Forelimb muscle (tissue), 1 donor: ENCODE measurements at regions not wholly inside any gene's neighbourhood (a gene's known extent, or its start where the extent isn't known, plus 50 kb on each side); places are given as distances from the start of the nearest gene placed in this dataset.

ENCODE experiments used
- DNase-seq: peaks from one replicate; pipeline ENCODE4 v3.0.0-alpha.2; 2013; ENCODE audit warnings: low read depth

DNA sequence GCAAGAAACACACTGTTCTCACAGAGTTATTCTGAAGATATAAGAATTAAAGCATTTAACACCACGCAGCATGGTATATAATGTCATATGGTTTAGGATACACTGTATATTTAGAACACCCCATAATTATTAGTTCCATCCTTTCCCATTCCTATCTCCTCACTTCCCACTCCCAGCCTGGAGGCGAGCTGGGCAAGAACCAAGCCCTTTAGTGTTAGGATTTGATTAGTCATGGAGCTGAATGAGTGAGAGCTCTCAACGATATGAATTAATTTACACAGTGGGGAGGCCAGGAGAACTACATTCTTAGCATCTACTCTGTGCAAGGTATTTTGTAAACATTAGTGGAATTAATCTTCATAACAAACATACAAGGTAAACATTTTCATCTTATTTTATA lies 934.3 kb downstream of the DIAPH3 start:
- DNase-seq: no peak

DNA sequence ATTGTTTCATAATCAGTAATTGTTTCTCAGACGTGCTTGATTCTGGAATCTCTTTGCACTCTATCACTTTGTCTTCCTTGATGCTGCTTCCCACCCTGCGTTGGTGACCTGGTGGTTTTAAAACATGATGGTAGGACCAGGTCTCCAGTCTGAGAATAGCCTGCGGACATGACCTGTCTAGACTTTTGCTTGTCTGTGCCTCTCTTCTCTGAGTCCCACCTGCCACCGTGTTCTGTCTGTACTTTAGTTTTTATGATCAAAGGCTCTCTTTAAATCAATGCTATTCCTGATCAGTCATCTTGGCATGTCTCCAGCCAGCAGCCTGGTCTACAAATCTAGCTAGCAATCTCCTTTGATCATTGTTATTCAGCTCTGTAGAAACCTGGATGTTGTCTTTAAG lies 933.9 kb downstream of the DIAPH3 start:
- no peak for DNase-seq

DNA sequence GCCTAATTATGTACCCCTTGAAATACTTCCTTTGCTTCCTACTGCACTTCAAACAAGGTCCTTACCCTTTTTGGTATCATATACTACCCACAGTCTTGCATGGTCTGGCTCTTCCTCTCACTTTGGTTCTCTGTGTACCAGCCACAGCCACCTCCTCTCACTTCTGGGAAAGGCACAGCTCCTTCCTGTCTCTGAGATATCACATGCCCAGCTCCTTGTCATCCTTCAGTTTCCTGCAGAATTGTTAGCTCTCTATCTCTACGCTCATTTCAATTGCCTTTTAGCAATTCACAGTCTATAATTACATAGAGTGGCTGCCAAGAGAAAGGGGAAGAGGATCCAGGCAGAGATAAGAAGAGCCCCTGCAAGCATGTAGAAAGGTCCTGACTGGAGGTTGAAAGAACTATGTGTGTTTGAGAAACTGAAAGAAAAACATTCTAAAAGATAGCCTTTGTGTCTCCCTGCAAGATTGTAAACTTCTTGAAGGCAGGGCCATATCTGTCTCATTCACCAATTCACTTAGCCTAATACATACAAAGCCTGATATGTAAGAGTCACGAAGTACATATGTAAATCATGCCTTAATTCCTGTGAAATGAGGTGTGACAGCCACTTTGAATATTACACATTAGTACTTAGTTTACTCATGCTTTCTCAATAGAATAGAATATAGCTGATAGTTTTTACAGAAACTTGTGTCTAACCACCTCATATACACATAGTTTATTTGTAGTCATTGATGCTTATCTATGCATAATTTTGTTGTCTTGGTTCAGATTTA lies 933.1 kb downstream of the DIAPH3 start:
- no peak for DNase-seq

DNA sequence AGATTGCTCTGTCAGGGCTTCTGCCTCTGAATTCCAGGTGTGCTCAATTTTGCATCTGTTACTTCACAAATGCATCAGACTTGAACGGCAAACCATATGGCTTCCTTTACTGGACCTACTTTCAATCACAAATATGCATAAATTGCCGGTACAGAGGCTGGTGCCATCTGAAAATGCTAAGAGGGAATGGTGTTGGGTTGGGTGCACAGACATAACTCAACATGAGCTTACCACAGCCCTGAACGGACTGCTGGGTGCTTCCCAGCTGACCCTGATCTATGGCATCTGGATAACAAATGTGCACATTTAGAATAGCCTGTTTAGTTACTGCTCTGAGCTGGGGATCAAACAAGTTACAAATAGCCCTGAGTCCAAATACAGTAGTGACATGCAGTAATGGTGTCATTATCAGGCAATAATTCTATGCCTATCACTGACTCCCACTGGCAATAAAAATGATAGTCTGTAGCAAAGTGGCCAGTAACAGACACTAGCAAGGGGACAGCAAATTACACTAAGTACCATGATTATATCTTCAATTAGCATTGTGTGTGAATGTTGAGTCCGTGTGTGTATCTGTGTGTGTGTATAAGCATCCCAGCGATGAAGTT lies 927.3 kb downstream of the DIAPH3 start:
- DNase-seq: no peak

DNA sequence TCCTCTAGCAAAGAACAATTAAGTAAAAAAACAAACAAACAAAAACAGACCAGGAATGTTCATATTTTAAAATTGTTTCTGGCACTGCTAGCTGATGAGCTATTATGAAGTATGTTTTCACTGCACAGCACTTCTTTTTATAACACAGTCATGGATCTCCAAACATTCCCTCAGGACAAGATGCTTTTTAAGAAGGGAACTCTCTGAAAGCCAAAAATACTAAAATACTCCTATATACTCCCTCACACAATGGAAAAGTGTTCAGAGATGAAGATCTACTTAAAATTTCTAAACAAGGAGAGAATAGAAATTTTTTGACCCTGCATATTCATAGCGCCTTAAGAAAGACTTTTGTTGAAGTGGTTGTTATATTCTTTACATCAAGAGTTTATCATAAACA lies 926.8 kb downstream of the DIAPH3 start:
- DNase-seq: no peak

DNA sequence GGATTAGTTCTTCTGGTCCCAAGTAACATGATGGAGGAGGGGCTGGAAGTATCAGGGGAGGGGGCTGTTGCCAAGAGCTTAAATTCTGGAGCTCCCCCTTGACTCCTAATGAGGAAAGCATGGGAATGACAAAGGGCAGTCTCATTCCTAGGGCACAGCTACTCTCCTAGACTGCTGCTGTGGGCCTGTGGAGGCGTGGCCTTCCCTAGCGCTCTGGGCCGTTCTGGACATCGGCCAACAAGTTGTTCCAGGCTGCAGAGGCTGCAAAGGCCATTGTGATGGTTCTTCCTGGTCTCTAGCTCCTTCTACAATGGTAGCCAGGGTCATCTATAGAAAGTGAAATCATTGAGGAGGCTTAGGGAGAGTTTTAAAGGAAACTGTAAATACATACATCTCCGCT lies 916.6 kb downstream of the DIAPH3 start:
- no peak for DNase-seq

DNA sequence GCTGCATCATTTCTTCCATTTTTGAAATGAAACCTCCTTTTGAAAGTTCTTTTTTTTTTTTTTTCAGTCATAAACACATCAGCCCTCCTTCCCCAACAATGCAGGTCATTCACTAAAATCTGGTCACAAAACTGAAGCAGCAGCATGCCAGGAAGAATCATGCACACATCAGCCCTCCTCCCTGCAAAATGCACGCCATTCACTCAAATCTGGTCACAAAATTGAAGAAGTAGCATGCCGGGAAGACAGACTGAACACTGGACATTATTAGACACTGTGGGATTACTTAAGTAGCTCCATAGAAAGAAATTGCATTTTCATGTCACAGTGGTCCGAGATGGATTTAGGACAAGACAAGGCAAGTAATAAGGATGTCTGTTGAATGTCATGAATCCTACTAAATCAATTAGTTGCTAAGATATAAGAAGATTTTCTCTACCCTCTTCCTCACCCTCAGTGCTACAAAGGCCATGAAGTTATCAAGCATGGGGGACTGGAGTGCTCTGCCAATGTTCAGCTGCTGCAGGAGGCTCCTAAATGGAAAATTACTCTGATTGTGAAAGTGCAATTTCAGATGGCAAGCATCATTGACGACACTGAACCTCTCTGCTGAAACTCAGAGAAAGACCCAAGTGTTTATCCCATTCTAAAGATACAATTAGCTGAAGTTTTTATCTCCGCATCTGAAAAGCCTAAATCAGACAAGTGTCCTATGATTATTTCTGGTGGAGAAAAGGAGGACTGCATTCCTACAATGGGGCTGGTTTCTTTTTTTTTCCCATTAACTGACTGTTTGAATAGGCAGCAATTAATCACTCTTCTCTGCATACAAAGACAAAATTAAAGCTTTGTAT lies 913.2 kb downstream of the DIAPH3 start:
- DNase-seq: no peak

DNA sequence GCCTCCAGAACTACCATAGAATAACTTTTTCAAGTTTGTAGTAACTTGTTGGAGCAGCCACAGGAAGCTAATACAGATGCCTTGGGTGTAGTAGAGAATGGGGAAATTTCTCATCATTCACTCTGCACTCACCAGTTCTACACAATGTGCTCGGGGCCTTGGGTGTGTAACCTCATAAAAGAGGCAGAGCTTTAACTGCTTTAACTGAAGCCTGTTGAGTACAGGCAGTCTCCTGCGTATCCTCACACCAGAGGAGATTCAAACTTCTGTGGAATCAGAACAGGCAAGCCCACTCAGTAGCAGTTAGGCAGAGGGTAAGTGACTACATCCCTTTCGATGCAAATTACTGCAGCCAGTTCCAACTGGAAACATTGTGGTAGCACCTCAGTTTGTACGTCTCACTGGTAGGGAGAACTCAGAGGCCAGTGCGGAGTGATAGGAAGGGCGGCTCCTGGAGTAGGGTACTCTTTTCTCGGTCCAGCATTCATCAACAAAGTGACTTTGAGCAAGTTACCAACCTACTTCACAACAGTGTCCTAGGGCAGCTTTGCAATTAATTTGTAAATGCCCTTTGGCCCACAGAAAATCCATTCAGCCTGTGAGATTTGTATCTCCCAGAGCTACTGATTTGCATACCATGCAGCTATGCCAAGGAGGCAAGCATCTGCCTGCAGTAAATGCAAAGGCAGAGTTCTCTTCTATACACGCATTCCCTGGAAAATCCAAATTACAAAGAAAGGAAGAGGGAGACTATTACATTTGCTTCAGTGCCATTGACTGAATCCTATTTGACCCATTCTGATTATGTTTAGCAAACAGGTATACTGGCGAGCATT lies 904.3 kb downstream of the DIAPH3 start:
- no peak for DNase-seq

DNA sequence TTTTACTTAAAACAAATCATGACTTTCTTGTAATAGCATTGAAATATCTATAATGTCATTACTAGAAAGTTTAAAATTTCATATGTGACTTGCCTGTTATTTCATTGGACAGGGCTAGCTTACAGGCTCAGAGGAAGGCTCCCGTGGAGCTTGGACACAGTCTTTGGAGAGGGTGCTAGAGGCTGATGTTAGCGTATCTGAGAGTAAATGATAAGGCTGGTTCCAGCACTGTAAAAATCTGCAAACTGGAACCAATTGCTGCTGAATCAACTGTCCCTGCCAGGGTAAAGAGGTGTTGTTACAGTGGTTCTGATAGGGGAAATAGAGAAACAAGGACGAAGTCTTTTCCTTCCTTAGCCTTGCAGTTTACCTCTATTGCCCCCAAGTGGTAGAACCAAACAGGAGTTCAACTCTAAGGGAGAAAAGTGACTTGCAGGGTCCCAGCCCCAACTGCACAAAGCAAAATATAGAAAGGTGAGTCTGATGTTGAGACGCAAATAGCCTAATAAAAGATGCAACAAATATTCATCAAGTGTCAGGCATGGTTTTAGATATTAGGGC lies 901.7 kb downstream of the DIAPH3 start:
- no peak for DNase-seq

DNA sequence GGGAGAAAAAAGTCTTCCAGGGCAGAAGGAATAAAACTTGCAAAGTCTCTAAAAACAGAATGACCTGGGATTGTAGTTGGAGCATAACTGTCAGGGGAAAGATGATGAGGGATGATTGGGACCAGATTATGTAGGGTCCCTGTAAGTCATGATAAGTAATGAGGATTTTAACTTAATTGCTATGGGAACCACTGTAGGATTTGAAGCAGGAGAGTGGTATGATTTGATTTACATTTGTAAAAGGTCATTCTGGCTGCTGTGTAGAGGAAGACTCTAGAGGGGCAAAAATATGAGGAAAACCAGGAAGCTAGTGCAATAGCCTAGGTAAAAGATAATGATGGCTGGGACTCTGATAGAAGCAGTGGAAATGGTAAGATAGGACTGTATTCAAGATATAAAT lies 900.2 kb downstream of the DIAPH3 start:
- DNase-seq: no peak

DNA sequence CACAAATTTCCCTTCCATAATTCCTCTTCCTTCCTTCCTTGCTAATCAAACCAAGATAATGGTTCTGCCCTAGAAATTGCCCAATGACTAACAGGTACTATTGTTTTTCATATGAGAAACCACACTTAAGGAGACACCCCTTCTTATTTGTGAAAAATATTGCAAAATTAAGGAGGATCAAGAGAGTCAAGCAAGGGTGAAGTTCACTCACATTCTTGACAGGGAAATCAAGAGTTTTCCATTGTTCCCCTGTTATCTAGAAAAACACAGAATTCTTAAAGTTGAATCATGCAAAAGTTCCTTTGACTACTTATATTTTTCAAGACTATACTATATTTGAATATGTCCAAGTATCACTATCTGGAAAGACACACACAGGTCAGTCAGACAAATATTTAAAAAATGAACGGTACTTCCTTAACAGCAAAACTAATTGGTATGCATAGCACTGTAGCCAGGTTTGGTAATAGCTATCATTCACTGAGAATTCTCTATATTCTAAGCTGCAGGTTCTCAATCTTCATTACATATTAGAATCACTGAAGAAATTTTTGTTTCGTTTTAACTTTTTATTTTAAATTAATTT lies 897.2 kb downstream of the DIAPH3 start:
- DNase-seq: no peak

DNA sequence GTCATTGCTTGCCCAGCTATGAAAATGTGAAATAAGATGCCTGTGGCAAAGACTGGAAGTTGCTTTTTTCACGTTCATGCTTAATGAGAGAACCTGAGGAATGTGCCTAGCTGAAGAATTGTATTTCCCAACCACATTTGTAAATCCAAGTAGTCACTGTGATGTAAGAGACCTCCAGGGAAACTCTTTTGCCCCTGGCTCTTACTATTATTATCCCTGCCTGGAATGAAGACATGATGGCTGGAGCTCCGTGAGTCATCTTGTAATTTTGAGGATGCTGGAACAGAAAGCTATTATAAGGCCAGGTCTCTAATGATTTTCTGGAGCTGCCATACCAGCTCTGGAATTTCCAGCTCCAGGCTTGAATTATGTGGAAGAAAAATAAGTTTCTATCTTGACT lies 894.3 kb downstream of the DIAPH3 start:
- no peak for DNase-seq

DNA sequence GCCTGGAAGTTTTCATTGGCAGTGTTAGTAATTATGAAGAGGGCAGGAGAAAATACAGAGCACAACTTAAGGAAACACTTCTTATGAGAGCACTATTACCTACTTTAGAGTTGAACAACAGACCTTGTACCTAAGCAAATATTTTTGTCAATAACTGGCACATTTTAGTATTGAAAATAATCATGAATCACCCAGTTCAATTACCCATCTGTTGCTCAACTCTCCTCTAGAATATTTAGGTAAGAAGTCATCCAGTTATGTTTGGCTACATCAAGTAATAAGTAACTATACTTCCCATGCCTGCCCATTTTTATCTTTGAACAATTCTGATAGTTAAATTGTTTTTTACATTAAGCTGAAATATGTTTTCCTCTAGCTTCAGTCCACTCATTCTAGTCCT lies 893.4 kb downstream of the DIAPH3 start:
- no peak for DNase-seq

DNA sequence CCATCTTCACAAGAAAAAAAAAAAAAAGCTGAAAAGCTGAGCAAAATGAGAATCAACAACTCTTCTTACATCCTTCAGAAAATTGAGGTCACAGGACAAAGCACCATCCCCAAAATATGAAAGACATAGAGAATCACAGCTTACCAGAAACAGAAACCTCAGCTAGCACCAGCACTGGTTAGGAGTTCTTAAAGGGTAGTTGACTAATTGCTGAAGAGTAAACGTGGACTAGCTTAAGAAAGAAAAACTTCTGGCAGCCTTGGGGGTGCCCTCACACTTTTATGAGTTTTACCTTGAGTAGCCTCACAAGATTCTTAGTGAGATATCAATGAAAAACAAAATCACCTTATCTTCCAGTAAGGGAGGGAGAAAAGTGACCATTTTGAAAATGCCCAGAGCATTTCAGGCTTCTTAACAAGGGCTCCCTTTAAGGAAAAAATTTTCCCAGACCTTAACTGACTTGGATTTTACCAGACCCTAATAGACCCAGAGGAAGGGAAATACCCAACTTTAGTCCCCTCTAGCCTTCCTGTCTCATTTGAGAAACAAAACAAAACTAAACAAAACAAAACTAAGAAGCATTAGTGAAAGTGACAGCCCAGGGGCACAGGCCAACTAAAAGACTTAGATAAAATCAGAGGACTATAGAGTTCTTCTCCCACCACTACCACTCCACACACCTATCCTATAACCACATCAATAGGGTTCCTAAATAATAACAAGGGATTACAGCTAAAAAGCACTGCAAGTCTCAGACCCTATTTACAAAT lies 888.6 kb downstream of the DIAPH3 start:
- DNase-seq: no peak

DNA sequence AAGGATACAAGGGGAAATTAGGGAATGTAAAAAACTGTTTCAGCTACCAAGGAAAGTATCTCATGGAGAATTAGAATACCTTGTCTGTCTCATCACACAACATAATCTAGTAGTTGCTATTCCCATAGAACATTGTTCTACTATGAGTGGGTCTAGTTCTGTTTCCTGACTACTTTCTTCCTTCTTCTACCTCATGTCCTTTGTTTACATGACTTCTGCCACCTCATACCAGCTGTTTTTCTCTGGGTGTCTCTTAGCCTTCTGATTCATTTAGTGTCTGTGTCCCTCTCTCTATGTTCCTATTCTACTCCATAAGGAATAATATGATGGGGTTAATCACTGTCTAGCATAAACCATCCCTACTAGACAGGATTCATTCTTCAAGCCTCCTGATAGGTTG lies 887.3 kb downstream of the DIAPH3 start:
- DNase-seq: no peak

DNA sequence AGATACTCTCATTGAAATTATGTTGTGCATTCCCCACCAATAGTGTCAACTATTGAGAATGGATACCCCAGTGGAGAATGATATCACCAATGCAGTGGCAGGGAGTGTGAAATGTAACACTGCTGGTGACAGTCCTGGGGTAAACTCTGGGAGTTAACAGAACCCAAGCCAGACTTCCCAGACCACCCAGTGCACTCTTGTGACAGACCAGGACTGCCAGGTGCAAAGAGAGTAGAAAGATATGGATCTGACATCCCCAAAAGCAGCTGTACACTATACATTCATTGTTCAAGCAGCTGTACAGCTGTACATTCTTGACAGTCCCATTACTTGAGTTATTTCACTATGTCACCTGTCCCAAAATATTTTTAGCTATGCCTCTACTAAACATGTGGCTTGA lies 886.6 kb downstream of the DIAPH3 start:
- no peak for DNase-seq

DNA sequence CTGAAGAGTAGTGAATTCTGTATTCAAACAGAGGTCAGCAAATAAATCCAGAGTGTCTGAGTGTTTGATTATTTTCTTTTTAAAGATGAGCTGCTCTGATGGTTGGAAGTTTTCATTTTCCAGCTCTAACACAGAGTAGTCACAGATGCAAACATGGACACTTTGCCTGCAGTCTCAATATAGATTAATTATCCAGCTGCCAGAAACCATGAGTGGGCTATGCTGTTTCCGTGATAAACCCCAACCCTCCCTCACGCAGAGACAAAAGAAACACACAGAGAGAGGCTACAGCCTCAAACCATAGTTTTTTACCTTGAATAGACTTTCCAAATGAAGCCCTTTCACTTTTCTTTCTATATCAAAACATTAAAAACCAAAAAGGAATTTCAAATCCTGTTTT lies 884.7 kb downstream of the DIAPH3 start:
- DNase-seq: no peak

DNA sequence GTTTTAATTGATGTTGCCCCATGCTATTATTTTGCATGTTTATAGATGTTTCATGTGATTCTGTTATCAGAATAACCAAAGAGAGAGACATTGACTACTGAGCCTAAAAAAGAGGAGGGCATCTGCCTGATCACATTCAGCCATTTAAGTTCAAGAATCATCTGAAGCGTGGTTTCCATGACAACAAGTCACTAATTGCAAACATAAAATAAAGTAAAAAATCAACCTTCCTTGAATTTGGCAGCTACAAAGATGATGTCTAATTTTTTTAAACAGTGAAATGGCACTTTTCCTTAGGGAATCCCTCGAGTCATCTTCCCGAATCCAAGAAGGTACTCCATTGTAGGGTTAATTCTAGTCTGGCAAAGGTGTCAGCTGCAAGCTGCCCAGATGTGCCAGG lies 884.2 kb downstream of the DIAPH3 start:
- no peak for DNase-seq

DNA sequence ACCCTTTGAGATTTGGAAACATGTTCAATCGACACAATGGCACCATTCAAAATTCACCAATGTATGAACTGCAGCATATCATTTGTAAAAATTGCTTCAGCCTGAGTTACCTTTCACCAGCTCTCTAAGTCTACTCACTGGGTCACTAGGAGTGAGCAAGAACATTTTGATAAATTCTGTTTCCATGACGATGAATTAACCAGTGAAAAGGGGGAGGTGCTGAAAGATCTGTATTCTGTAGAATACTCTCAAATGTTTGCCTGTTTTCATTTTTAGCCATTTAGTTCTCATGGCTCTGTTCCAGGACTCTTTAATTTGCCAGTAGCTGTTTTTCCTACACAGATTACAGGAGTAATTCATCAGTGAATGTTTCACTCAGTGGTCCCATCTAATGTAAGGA lies 883.4 kb downstream of the DIAPH3 start:
- no peak for DNase-seq

DNA sequence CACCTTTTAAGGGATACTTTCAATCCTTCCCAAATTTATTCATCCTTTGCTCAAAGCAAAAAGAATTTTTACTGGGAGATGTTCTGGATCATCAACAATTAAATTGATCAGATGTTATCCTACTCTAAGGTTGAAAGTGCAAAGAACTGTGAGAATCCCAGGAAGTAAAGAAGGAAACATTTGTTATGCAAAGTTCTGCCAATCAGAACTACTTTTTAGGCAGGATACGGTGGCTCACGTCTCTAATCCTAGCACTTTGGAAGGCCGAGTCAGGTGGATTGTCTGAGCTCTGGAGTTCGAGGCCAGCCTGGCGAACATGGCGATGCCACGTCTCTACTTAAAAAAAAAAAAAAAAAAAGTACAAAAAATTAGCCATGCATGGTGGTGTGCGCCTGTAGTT lies 882.3 kb downstream of the DIAPH3 start:
- no peak for DNase-seq
